ENCODE measurements at regions not wholly inside any gene's neighbourhood (a gene's known extent, or its start where the extent isn't known, plus 50 kb on each side); places are given as distances from the start of the nearest gene placed in this dataset.

DNA sequence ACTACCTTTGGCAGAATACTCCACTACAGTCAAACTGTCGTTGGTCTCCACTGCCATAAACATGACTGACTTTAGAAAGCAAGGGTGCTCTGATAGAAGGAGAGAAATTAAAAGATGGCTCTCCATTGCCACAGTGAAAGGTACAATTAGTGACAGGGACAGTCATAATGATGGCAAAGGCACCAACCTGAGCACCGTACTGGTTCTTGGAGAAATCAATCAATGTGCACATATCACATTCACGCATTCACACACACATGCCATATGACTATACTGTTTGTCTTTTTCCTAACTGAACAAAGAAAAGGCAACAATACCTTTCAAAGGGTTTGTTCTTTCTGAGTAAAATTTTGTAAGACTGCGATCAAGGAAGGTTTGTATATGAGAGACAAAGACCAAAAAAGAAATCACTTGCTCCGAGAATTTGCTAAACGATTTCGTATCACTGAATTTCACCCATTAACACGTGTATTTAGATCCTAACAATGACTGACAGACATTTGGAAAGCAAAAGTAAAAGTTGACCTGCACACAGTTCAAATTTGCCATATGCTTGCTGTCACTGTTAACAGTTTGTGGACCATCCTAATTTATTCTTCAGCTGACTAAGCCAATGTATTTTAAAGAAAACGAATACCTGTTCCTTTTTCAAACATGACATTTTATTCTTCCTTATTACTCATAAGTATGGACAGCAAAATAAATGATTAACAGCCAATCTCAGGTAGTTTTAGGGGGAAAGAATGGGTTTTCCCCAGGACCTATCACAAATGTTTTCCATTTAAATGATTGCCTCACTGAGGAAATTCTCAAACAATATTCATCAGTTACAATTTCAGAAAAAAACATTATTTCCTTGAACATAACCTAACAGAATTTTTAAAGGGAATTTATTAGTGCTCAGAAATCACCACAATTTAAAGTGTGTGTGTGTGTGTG, 644.4 kb downstream of the ZEB2 start:
- Histone ChIP-seq H4K91ac (ENCODE audit: insufficient read length, low read depth, low read length) (no peak overlapping the region), H2BK20ac (ENCODE audit: low read depth, low read length, poor library complexity, severe bottlenecking) (no peak overlapping the region), H3K14ac (ENCODE audit: insufficient read depth, low read length) (no peak overlapping the region), H3T11ph (ENCODE audit: low read length) (no peak overlapping the region), H3K27ac (ENCODE audit: insufficient read length, low read depth, low read length) (no peak overlapping the region), H2AK5ac (ENCODE audit: insufficient read length, low read length) (no peak overlapping the region), H2BK5ac (ENCODE audit: insufficient read length, low read length) (no peak overlapping the region), H3K79me1 (ENCODE audit: insufficient read depth, low read depth, low read length, poor library complexity, severe bottlenecking) (no peaks in the 10 kb centered on the region), H3K23me2 (ENCODE audit: insufficient read length, low read depth, low read length, poor library complexity, severe bottlenecking) (no peaks in the 10 kb centered on the region), H2BK120ac (ENCODE audit: low read depth, low read length, poor library complexity, severe bottlenecking) (no peak overlapping the region), H4K8ac (replicated peaks; ENCODE audit: insufficient read length, low read depth, low read length) (no peak overlapping the region), H2BK15ac (ENCODE audit: low read depth, low read length) (no peak overlapping the region), H3K27me3 (ENCODE audit: insufficient read depth, low read length) (no peaks in the 10 kb centered on the region), H2AFZ (ENCODE audit: low read length) (no peak overlapping the region), H3K9me3 (ENCODE audit: control insufficient read depth, low read depth, low read length) (peaks cover 4% of the 10 kb centered on the region), H4K5ac (ENCODE audit: insufficient read length, low read depth, low read length) (no peak overlapping the region), H3K79me2 (ENCODE audit: insufficient read depth, low read length) (no peaks in the 10 kb centered on the region), H3K4ac (ENCODE audit: low read depth, low read length) (no peak overlapping the region), H3K23ac (ENCODE audit: insufficient read length, low read depth, low read length) (no peak overlapping the region), H4K20me1 (ENCODE audit: control insufficient read depth, insufficient read depth, insufficient read length) (no peaks in the 10 kb centered on the region), H3K18ac (ENCODE audit: insufficient read length, low read depth, low read length) (no peak overlapping the region), H3K56ac (ENCODE audit: insufficient read length, low read depth, low read length) (no peak overlapping the region), H2BK12ac (ENCODE audit: insufficient read length, low read depth, low read length) (no peak overlapping the region), H3K4me2 (ENCODE audit: insufficient read depth, insufficient read length, low read length) (no peak overlapping the region), H3K4me1 (ENCODE audit: insufficient read depth, low read length) (no peaks in the 10 kb centered on the region; the same call in 1 of the 2 replicates), H3K9ac (ENCODE audit: extremely low read depth, insufficient read length, low read length) (no peak overlapping the region)
- TF ChIP-seq, protein P1, sequence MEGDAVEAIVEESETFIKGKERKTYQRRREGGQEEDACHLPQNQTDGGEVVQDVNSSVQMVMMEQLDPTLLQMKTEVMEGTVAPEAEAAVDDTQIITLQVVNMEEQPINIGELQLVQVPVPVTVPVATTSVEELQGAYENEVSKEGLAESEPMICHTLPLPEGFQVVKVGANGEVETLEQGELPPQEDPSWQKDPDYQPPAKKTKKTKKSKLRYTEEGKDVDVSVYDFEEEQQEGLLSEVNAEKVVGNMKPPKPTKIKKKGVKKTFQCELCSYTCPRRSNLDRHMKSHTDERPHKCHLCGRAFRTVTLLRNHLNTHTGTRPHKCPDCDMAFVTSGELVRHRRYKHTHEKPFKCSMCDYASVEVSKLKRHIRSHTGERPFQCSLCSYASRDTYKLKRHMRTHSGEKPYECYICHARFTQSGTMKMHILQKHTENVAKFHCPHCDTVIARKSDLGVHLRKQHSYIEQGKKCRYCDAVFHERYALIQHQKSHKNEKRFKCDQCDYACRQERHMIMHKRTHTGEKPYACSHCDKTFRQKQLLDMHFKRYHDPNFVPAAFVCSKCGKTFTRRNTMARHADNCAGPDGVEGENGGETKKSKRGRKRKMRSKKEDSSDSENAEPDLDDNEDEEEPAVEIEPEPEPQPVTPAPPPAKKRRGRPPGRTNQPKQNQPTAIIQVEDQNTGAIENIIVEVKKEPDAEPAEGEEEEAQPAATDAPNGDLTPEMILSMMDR (conservative IDR thresholded peaks at IDR 0.05): no peak
- Mint-ChIP-seq H3K9me3 (peaks cover 14% of the 10 kb centered on the region in 2 experiments), H3K27me3 (ENCODE audit: low read depth) (peaks cover 3% of the 10 kb centered on the region), H3K4me3 (no peak overlapping the region), H3K4me1 (peaks cover 27 to 31% of the 10 kb centered on the region in 2 experiments), H3K27ac (no peak overlapping the region; a peak in 1 of 7 replicates), H3K36me3 (ENCODE audit: insufficient read depth in 1 of 3, low read depth in 3 of 3) (peaks cover 11 to 24% (median 12%) of the 10 kb centered on the region in 3 experiments)
- DNase-seq: no peak
- no CpG with 5 or more reads among the region's 9 CpGs for WGBS (ENCODE audit: extremely low coverage, insufficient read length, low lambda C conversion rate)

Measured in H9 (cell line).